HG02943 (cell line): ENCODE measurements at regions not wholly inside any gene's neighbourhood (a gene's known extent, or its start where the extent isn't known, plus 50 kb on each side); places are given as distances from the start of the nearest gene placed in this dataset.

ENCODE experiments used
- ATAC-seq: cut with Tn5 transposase; IDR thresholded peaks from one replicate; pipeline ENCODE4 v1.9.1; 2021; ENCODE audit warnings: mild to moderate bottlenecking, low read depth, moderate library complexity; ENCODE audit not compliant: unreplicated experiment

GRCh38 chr21:35102488-35103371 is 53.6 kb upstream of the RUNX1 start:
- ATAC-seq, result no peak

GRCh38 chr21:35100349-35100811 is 51.3 kb upstream of the RUNX1 start:
- ATAC-seq, result no peak

- ATAC-seq, result no peak
Measured at GRCh38 chr21:35099310-35099709, 50.2 kb upstream of the RUNX1 start.
